Activated CD4-positive, alpha-beta T cell treated with anti-CD3 and anti-CD28 coated beads, Interleukin-2, amount 50 U/mL, for 48 hours (primary cell): ENCODE measurements at regions not wholly inside any gene's neighbourhood (a gene's known extent, or its start where the extent isn't known, plus 50 kb on each side); places are given as distances from the start of the nearest gene placed in this dataset.
"Not testable (repeated sequence)": the region's sequence is repeated elsewhere in the genome, so short reads cannot be mapped to it uniquely, and the experiment has no call there.

Experiments
- DNase-seq, 2 experiments: peaks; one replicate each; pipeline ENCODE4 v3.0.0-alpha.2; 2020

- no peak for DNase-seq
Measured at GRCh38 chr7:145434811-145435210, 599.0 kb upstream of the TPK1 start.

- DNase-seq = no peak
Measured at GRCh38 chr7:145431834-145432233, 596.0 kb upstream of the TPK1 start.

DNA sequence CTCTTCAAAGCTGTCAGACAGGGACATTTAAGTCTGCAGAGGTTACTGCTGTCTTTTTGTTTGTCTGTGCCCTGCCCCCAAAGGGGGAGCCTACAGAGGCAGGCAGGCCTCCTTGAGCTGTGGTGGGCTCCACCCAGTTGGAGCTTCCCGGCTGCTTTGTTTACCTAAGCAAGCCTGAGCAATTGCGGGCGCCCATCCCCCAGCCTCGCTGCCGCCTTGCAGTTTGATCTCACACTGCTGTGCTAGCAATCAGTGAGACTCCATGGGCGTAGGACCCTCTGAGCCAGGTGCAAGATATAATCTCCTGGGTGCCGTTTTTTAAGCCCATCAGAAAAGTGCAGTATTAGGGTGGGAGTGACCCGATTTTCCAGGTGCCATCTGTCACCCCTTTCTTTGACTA, 582.6 kb upstream of the TPK1 start:
- DNase-seq = not testable (repeated sequence)

DNA sequence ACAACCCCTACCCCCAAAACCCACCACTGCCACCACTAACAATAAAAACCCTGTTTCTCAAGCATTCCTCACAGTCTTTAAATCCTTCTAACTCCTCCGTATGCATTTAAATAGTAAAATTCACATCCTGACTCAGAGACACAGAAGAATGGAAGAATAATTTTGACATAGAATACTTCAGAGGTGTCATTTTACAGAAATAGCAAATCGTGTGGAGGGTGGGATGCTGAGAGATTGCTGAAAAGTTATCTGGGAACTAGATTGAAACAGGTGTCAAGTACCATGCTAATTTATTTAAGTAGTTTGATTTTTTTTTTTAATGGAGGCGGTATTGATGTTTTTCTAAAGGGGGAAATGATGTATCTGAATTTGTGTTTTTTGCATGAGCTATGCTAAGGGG, 575.2 kb upstream of the TPK1 start:
- DNase-seq = no peak

- DNase-seq = no peak
Measured at GRCh38 chr7:145398758-145399157, 562.9 kb upstream of the TPK1 start.

DNA sequence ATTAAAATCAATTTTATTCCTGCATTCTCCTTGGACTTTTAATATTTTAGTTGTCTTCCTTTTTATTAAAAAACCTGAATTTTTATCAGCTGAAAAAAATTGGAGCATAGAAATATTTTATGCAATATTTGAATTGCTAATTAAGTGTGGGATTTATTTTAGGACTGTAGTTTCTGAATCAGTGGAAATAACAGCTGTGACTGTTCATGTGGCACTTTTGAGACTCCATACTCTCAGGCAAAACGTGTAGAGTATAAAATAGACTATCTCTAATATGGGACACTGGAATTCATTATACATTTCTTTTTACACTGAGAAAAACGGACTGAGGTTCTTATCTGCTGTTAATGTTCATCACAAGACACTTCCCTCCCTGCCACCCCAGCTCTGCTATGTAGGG, 558.3 kb upstream of the TPK1 start:
- DNase-seq = no peak

GRCh38 chr7:145382762-145383161, 546.9 kb upstream of the TPK1 start:
- no peak for DNase-seq

GRCh38 chr7:145378197-145378596, 542.3 kb upstream of the TPK1 start:
- no peak for DNase-seq

DNA sequence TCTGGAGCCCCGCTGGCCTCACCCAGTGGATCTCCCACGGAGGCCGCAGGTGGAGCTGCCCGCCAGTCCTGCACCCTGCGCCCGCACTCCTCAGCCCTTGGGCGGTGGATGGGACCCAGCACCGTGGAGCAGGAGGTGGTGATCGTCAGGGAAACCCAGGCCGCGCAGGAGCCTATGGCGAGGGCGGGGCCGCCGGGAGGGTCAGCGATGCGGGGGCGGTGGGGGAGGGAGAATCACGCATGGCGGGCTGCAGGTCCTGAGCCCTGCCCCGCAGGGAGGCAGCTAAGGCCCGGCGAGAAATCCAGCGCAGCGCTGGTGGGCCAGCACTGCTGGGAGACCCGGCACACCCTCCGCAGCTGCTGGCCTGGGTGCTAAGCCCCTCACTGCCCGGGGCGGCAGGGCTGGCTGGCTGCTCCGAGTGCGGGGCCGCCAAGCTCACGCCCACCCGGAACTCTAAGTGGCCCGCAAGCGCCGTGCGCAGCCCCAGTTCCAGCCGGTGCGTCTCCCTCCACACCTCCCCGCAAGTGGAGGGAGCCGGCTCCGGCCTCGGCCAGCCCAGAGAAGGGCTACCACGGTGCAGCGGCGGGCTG, 524.8 kb upstream of the TPK1 start:
- no peak for DNase-seq

GRCh38 chr7:145350334-145350733, 514.5 kb upstream of the TPK1 start:
- DNase-seq = no peak

DNA sequence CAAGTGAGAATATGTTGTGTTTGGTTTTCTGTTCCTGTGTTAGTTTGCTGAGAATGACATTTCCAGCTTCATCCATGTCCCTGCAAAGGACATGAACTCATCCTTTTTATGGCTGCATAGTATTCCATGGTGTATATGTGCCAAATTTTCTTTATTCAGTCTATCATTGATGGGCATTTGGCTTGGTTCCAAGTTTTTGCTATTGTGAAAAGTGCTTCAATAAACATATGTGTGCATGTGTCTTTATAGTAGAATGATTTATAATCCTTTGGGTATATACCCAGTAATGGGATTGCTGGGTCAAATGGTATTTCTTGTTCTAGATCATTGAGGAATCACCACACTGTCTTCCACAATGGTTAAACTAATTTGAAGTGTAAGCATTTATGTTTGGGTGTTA, 513.6 kb upstream of the TPK1 start:
- DNase-seq = not testable (repeated sequence)

- no peak for DNase-seq
Measured at GRCh38 chr7:145347271-145347670, 511.4 kb upstream of the TPK1 start.

GRCh38 chr7:145339319-145339718, 503.5 kb upstream of the TPK1 start:
- no peak for DNase-seq

GRCh38 chr7:145331522-145331921, 495.7 kb upstream of the TPK1 start:
- no peak for DNase-seq

DNA sequence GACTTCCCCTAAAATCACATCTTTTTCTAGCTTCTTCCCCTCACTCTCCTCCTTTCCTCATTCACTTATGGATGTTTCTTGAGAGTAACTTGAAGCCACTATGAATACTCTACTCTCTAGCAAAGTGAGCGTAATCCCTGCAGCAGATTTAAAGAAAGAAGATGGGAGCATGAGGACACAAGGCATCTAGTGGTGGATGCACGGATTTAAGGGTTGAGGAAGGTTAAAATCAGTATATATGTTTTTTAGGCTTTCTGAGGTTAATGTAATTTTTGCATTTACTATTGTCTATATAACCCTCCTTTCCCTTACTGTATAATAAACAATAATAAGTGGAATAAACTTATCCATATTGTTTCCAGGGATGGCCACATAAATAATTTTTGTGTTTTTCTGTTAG, 495.2 kb upstream of the TPK1 start:
- no peak for DNase-seq

- no peak for DNase-seq
Measured at GRCh38 chr7:145327646-145328045, 491.8 kb upstream of the TPK1 start.

DNA sequence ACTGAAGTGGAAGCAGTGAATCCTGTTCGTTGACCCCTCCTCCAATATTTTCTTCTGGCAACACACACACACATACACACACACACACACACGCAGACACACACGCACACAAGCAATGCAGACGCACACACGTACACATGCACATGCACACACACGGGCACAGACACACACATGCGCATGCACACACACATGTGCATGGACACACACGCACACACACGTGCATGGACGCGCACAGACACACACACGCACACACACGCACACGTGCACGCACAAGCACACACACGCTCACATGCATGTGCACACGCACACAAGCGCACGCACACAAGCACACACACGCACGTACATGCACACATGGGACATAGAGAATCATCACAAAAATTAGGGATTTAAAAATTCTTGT, 488.2 kb upstream of the TPK1 start:
- DNase-seq = no peak

- DNase-seq = no peak
Measured at GRCh38 chr7:145313551-145313950, 477.7 kb upstream of the TPK1 start.

DNA sequence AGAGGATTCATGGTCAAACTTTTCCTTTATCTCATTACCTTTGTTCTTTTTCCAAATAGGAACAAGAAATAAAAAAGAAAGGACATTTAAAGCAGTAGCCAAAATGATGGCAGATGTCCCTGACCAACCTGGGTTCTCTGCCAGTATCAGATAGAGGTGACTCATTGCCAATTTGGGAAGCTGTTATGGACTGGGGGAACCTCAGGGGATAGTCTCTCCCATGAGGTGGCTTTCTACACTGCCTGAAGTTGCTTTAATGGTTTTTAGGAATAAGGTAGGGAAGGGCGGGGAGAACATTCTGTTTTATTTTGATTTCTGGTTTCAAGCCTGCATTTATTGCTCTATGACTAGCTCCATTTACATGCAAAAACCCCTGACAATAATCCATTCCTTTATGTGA, 457.9 kb upstream of the TPK1 start:
- no peak for DNase-seq

DNA sequence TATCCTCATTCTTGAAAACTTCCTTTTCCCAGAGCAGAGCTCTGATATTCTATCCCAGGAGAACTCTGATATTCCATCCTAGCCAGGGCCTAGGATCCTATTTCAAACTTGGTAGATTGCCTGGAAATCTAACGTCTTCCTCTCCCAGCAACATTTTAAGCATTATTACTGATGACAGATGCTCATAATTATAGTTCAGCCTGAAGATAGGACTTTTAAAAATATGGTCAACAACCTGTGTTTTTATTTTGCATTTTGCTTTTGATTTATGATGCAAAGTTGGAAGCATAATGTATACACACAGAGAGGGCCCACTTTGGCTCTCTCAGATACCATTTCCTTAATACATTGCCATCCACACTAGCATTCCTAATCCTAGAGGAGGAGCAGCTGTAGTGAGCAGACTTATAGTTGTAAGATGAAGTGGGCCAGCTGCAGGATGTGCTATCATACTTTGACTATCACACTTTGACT, 457.4 kb upstream of the TPK1 start:
- no peak for DNase-seq

DNA sequence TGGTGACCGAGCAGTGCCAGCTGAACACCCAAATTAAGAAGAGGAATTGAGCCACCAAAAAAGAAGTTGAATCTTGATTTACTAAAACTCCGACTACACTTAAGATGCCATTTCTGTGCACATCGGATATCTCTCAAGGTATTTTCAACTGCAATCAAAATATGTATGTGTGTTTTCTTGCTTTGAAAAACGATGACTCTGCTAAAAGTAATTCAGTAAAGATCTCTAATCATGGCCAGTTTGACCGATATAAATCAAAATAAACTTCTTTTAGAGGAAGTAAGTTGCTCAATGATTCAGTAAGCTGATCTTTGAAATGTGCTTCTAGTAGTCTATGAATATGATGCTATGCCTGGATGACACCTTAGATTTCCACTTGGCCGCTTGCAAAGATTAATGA, 453.5 kb upstream of the TPK1 start:
- no peak for DNase-seq

- DNase-seq = no peak
Measured at GRCh38 chr7:145276118-145276517, 440.3 kb upstream of the TPK1 start.

- DNase-seq = no peak
Measured at GRCh38 chr7:145269418-145270161, 433.7 kb upstream of the TPK1 start.

- no peak for DNase-seq
Measured at GRCh38 chr7:145265180-145265579, 429.3 kb upstream of the TPK1 start.

DNA sequence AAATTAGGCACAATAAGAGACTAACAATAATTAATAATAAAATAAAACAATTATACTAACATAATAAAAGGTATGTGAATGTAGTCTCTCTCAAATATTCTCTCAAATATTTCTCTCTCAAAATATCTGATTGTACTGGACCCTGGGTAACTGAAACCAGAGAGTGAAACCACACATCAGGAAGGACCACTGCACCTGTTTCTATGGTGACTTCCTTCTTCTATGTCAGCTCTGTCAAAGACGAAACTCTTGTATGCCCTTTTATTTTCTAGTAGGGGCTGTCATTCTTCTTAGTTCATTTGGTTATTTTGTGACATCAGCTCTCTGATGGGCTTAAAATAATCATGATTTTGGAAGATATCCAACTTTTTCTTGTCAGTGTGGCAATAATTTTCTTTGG, 428.0 kb upstream of the TPK1 start:
- DNase-seq = no peak
